Prostate gland (tissue), 2 donors: ENCODE measurements at regions not wholly inside any gene's neighbourhood (a gene's known extent, or its start where the extent isn't known, plus 50 kb on each side); places are given as distances from the start of the nearest gene placed in this dataset.

ENCODE experiments used
- CTCF ChIP-seq, 4 experiments: fragments of 200-600 bp in 2 of 4; fragments of 450-650 bp in 2 of 4; sonication (generic) in 2 of 4; IDR thresholded peaks; 1 replicate in 3 of 4; 2 replicates in 1 of 4; pipeline ENCODE4 v1.5.1; 2016 to 2019; ENCODE audit warnings: antibody characterized with exemption in 4 of 4, mild to moderate bottlenecking in 2 of 4, moderate library complexity in 2 of 4
- POLR2A ChIP-seq: fragments of 450-650 bp; IDR thresholded peaks from one replicate; pipeline ENCODE4 v1.6.1; 2016; ENCODE audit warnings: antibody characterized with exemption, mild to moderate bottlenecking
- POLR2AphosphoS5 ChIP-seq: sonication (generic); formaldehyde crosslinking; IDR thresholded peaks from one replicate; pipeline ENCODE4 v1.6.1; 2017; ENCODE audit warnings: antibody characterized with exemption

- TF ChIP-seq CTCF (IDR thresholded peaks at IDR 0.05) (no peak), POLR2AphosphoS5 (no peak), POLR2A (no peak)
These were observed 1170.4 kb downstream of the EFNB2 start for GRCh38 chr13:105365021-105365550.
